A549 (cell line): ENCODE measurements at regions not wholly inside any gene's neighbourhood (a gene's known extent, or its start where the extent isn't known, plus 50 kb on each side); places are given as distances from the start of the nearest gene placed in this dataset.

Source experiments
- ATAC-seq, 2 experiments: fragments of 200-7000 bp in 1 of 2; fragments of >200 bp in 1 of 2; cut with Nextera tagmentation in 1 of 2; cut with Tn5 transposase in 1 of 2; 3 replicates each; pipeline versions ENCODE4 v1.8.0 to v1.9.1; 2018 to 2020; ENCODE audit warnings: mild to moderate bottlenecking in 1 of 2, moderate library complexity in 1 of 2
- CTCF ChIA-PET: fragments of 300-600 bp; sonication (Branson Sonifier 250); formaldehyde crosslinking; extraction: SDS; loops from one replicate; lab custom pipeline; 2021; ENCODE audit warnings: antibody characterized with exemption, inconsistent platforms; lab: Yijun Ruan, JAX
- POLR2A ChIA-PET: fragments of 350-600 bp; formaldehyde crosslinking; extraction: SDS; loops from one replicate; lab custom pipeline; 2021; ENCODE audit warnings: antibody characterized with exemption, inconsistent platforms; lab: Yijun Ruan, JAX
- DNase-seq, 2 experiments: peaks; one replicate each; pipeline versions ENCODE4 v3.0.0 to v3.0.0-alpha.2; 2011 to 2016; ENCODE audit warnings: low read depth in 1 of 2, low spot score in 1 of 2
- FAIRE-seq: peaks from 2 replicates; lab custom pipeline; 2011; peaks lifted over from hg19 to GRCh38; lab: Jason Lieb, UNC
- H3K27ac ChIP-seq, 2 experiments: fragments of >200 bp; sonication (Bioruptor Twin); formaldehyde crosslinking; 3 replicates each; pipeline ENCODE4 v1.5.1; 2016 to 2017
- H3K4me1 ChIP-seq: fragments of >200 bp; sonication (Bioruptor Twin); formaldehyde crosslinking; 3 replicates; pipeline ENCODE4 v1.6.1; 2016
- H3K4me2 ChIP-seq: fragments of >200 bp; sonication (Bioruptor Twin); formaldehyde crosslinking; 3 replicates; pipeline ENCODE4 v1.6.1; 2016
- H3K4me3 ChIP-seq: fragments of >200 bp; sonication (Bioruptor Twin); formaldehyde crosslinking; 3 replicates; pipeline ENCODE4 v1.5.1; 2016
- H3K9me3 ChIP-seq: fragments of >200 bp; sonication (Bioruptor Twin); formaldehyde crosslinking; 3 replicates; pipeline ENCODE4 v1.6.1; 2016
- CBX8 ChIP-seq: fragments of 200-600 bp; sonication (generic); IDR thresholded peaks from 2 replicates; pipeline ENCODE4 v1.6.1; 2016
- CEBPB ChIP-seq, 2 experiments: fragments of >200 bp in 1 of 2; sonication (Bioruptor Twin) in 1 of 2; formaldehyde crosslinking in 1 of 2; IDR thresholded peaks; 2 replicates each; pipeline ENCODE4 v1.6.1; 2012 to 2016
- CHD4 ChIP-seq: fragments of 200-600 bp; sonication (generic); IDR thresholded peaks from 2 replicates; pipeline ENCODE4 v1.6.1; 2016; ENCODE audit warnings: antibody characterized with exemption, mild to moderate bottlenecking, borderline replicate concordance
- EHMT2 ChIP-seq: fragments of 200-600 bp; sonication (generic); IDR thresholded peaks from 2 replicates; pipeline ENCODE4 v1.6.1; 2016; ENCODE audit warnings: antibody characterized with exemption, low read depth, mild to moderate bottlenecking, moderate library complexity
- HEYL ChIP-seq: fragments of 250-450 bp; sonication (Bioruptor Pico); IDR thresholded peaks from 2 replicates; pipeline ENCODE4 v1.8.0; 2021; ENCODE audit warnings: mild to moderate bottlenecking, moderate library complexity
- HOXB13 ChIP-seq: fragments of 250-450 bp; sonication (Bioruptor Pico); IDR thresholded peaks from 2 replicates; pipeline ENCODE4 v1.5.0; 2020; ENCODE audit warnings: low read depth, mild to moderate bottlenecking, moderate library complexity
- JUN ChIP-seq, 2 experiments: fragments of >200 bp; sonication (Bioruptor Twin); formaldehyde crosslinking; IDR thresholded peaks; 2 replicates in 1 of 2; 3 replicates in 1 of 2; pipeline ENCODE4 v1.6.1; 2016 to 2017
- MAFK ChIP-seq: fragments of 450-650 bp; IDR thresholded peaks from 2 replicates; pipeline ENCODE4 v1.6.1; 2014; ENCODE audit not compliant: partially characterized antibody
- MYC ChIP-seq: IDR thresholded peaks from 2 replicates; pipeline ENCODE4 v1.6.1; 2012; ENCODE audit warnings: mild to moderate bottlenecking, inconsistent platforms, low read length, improper control_type of control experiment, borderline replicate concordance
- NPAS2 ChIP-seq: fragments of 250-450 bp; sonication (Bioruptor Pico); IDR thresholded peaks from 2 replicates; pipeline ENCODE4 v1.8.0; 2022; ENCODE audit warnings: mild to moderate bottlenecking, moderate library complexity, borderline replicate concordance
- NR3C1 ChIP-seq: fragments of >200 bp; sonication (Bioruptor Twin); formaldehyde crosslinking; IDR thresholded peaks from 3 replicates; pipeline ENCODE4 v1.6.1; 2017
- RARB ChIP-seq: fragments of 250-450 bp; sonication (Bioruptor Pico); IDR thresholded peaks from 2 replicates; pipeline ENCODE4 v1.8.0; 2021; ENCODE audit warnings: mild to moderate bottlenecking, moderate library complexity
- SREBF2 ChIP-seq: fragments of 450-650 bp; IDR thresholded peaks from 2 replicates; pipeline ENCODE4 v1.6.1; 2014; ENCODE audit warnings: mild to moderate bottlenecking, moderate library complexity
- TFCP2L1 ChIP-seq: fragments of 250-450 bp; sonication (Bioruptor Pico); IDR thresholded peaks from 2 replicates; pipeline ENCODE4 v1.5.0; 2021; ENCODE audit warnings: mild to moderate bottlenecking
- TP53 ChIP-seq: fragments of 250-450 bp; sonication (Bioruptor Pico); IDR thresholded peaks from 2 replicates; pipeline ENCODE4 v1.5.0; 2021; ENCODE audit warnings: mild to moderate bottlenecking, moderate library complexity
- ZC3H11A ChIP-seq: fragments of 450-650 bp; IDR thresholded peaks from 2 replicates; pipeline ENCODE4 v1.6.1; 2014; ENCODE audit warnings: antibody characterized with exemption, mild to moderate bottlenecking
- ZNF302 ChIP-seq: fragments of 250-450 bp; sonication (Bioruptor Pico); IDR thresholded peaks from 2 replicates; pipeline ENCODE4 v1.9.0; 2021; ENCODE audit warnings: inconsistent platforms, mild to moderate bottlenecking, moderate library complexity
- WGBS: methylation state at CpG from one replicate; pipeline ENCODE4 v1.1.6; 2017; ENCODE audit errors: missing lambda C conversion rate; 5-methylcytosine and 5-hydroxymethylcytosine counted together
- TF ChIP-seq, protein P1 (sequence below): fragments of >200 bp; sonication (Bioruptor Twin); formaldehyde crosslinking; IDR thresholded peaks from 2 replicates; pipeline ENCODE4 v1.6.1; 2016
- TF ChIP-seq, protein P2 (sequence below): IDR thresholded peaks from 2 replicates; pipeline ENCODE4 v1.6.1; 2012
- TF ChIP-seq, protein P3 (sequence below): fragments of 150-350 bp; IDR thresholded peaks from 2 replicates; pipeline ENCODE4 v1.6.1; 2014; ENCODE audit warnings: low read depth, mild to moderate bottlenecking, low read length

DNA sequence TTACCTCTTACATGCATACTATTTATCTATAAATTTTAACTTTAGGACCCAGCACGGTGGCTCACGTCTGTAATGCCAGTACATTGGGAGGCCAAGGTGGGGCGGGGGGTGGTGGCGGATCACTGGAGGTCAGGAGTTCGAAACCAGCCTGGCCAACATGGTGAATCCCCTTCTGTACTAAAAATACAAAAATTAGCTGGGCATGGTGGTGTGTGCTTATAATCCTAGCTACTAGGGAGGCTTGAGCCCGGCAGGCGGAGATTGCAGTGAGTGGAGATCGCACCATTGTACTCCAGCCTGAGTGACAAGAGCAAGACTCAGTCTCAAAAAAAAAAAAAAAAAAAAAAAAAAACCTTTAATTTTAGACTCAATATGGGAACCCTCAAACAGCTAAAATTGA lies 1582.6 kb upstream of the NUDT12 start:
- DNase-seq (no peak), FAIRE-seq (no peak), ATAC-seq (no peak)
- POLR2A ChIA-PET = no interaction called here
- TF ChIP-seq, protein P1, sequence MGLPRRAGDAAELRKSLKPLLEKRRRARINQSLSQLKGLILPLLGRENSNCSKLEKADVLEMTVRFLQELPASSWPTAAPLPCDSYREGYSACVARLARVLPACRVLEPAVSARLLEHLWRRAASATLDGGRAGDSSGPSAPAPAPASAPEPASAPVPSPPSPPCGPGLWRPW = no peak
- TF ChIP-seq ZNF302 (CRISPR knock-in tag) (no peak), CHD4 (no peak)
- H3K27ac ChIP-seq = no peak overlapping the region
- H3K4me2 ChIP-seq = no peak overlapping the region
- H3K4me1 ChIP-seq = no peaks in the 10 kb centered on the region
- 73% methylated on average over 8 of the region's 8 CpGs for WGBS
- H3K4me3 ChIP-seq = no peak overlapping the region
- CTCF ChIA-PET = interaction anchor here (0.6 kb wide), 1 partner anchor 9 kb away, joined by 5 read pairs; no protein-coding TSS in a partner anchor
- H3K9me3 ChIP-seq = no peaks in the 10 kb centered on the region

DNA sequence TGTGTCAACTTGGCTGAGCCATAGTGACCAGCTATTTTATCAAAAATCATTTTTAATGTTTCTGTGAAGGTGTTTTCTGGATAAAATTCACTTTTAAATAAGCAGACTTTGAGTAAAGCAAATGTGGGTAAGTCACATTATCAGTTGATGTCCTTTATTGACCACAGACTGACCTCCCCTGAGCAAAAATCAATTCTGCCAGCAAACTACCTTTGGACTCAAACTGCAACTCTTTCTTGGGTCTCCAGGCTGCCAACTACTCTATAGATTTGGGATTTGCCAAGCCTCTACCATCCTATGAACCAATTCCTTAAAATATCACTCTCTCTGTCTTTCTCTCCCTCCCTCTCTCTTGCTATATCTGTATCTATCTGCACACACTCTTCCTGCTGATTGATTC lies 1571.7 kb upstream of the NUDT12 start:
- Histone ChIP-seq H3K4me1 (no peaks in the 10 kb centered on the region), H3K27ac (no peak overlapping the region), H3K4me2 (no peak overlapping the region), H3K4me3 (no peak overlapping the region), H3K9me3 (no peaks in the 10 kb centered on the region)
- FAIRE-seq (no peak), ATAC-seq (no peak), DNase-seq (no peak)
- CTCF ChIA-PET = no interaction called here
- POLR2A ChIA-PET = no interaction called here
- TF ChIP-seq SREBF2 (no peak), NPAS2 (no peak), RARB (CRISPR knock-in tag) (no peak)

DNA sequence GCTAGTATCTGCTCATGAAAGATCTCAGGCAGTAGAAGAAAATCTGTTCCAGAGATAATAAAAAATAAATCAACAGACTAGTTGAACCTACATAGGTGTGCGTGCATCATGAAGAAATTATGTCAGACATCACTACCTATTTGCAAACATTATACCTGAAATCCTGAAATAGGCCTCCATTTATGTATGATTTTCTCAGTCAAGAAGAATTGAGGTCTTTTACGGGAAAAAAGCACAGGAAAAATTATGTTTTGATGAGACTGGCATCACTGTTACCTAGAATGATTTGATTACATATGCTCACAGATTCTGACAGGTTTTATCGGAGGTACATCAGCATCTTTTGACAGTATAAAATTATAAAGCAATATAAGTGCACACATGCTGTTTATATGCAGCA lies 1570.5 kb upstream of the NUDT12 start:
- no peak overlapping the region for H3K4me3 ChIP-seq
- 49% methylated on average over 3 of the region's 3 CpGs for WGBS
- H3K4me2 ChIP-seq = no peak overlapping the region
- H3K27ac ChIP-seq = no peak overlapping the region
- H3K9me3 ChIP-seq = no peaks in the 10 kb centered on the region
- ChIA-PET CTCF (no interaction called here), POLR2A (no interaction called here)
- H3K4me1 ChIP-seq = no peaks in the 10 kb centered on the region
- ATAC-seq (no peak), FAIRE-seq (no peak), DNase-seq (no peak)
- TF ChIP-seq, protein P2, sequence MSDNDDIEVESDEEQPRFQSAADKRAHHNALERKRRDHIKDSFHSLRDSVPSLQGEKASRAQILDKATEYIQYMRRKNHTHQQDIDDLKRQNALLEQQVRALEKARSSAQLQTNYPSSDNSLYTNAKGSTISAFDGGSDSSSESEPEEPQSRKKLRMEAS = no peak
- no peak for TF ChIP-seq TP53
- no peak for TF ChIP-seq CEBPB (IDR thresholded peaks at IDR 0.05)
- TF ChIP-seq, protein P3, sequence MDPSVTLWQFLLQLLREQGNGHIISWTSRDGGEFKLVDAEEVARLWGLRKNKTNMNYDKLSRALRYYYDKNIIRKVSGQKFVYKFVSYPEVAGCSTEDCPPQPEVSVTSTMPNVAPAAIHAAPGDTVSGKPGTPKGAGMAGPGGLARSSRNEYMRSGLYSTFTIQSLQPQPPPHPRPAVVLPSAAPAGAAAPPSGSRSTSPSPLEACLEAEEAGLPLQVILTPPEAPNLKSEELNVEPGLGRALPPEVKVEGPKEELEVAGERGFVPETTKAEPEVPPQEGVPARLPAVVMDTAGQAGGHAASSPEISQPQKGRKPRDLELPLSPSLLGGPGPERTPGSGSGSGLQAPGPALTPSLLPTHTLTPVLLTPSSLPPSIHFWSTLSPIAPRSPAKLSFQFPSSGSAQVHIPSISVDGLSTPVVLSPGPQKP = no peak
- no peak for TF ChIP-seq ZC3H11A
- TF ChIP-seq CHD4 = no peak
- no peak for TF ChIP-seq NR3C1
- TF ChIP-seq CBX8 = no peak
- no peak for TF ChIP-seq HEYL (CRISPR knock-in tag)
- TF ChIP-seq MYC = no peak
- no peak for TF ChIP-seq EHMT2
- TF ChIP-seq HOXB13 (CRISPR knock-in tag) = no peak

DNA sequence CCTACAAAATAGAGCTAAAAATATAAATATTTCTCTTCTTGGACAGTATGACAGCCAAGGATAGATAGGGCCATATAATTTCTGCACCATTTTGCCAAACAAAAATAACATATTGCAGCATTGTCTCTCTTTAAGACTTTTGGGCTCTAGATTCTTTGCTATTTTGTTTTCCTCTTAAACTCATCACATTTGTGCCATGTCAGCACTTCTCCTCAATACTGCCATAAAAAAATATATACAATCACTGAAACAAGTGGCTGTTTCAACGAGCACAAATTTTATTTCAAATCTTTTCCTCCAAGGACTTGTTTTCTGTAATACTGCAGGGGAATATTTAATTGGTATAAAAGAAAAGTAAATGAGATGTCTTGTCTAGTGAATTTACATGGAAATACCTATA lies 1570.0 kb upstream of the NUDT12 start:
- no peak for FAIRE-seq
- CTCF ChIA-PET = no interaction called here
- POLR2A ChIA-PET = no interaction called here
- H3K27ac ChIP-seq = no peak overlapping the region
- H3K4me2 ChIP-seq = no peak overlapping the region
- H3K9me3 ChIP-seq = no peaks in the 10 kb centered on the region
- ATAC-seq = no peak
- no peaks in the 10 kb centered on the region for H3K4me1 ChIP-seq
- 9% methylated on average over 1 of the region's 1 CpG for WGBS
- H3K4me3 ChIP-seq = no peak overlapping the region
- DNase-seq = no peak
- no peak for TF ChIP-seq TFCP2L1
- TF ChIP-seq MAFK = peak; percentile 92
- TF ChIP-seq JUN (IDR thresholded peaks at IDR 0.05) = no peak
